GM23248 (cell line): ENCODE measurements at regions not wholly inside any gene's neighbourhood (a gene's known extent, or its start where the extent isn't known, plus 50 kb on each side); places are given as distances from the start of the nearest gene placed in this dataset.
"Not testable (repeated sequence)": the region's sequence is repeated elsewhere in the genome, so short reads cannot be mapped to it uniquely, and the experiment has no call there.

Source experiments
- EZH2 ChIP-seq: fragments of 200-600 bp; sonication (generic); IDR thresholded peaks from 2 replicates; pipeline ENCODE4 v1.6.1; 2018; ENCODE audit warnings: antibody characterized with exemption, mild to moderate bottlenecking; ENCODE audit not compliant: insufficient read depth, poor library complexity, severe bottlenecking
- EZH2phosphoT487 ChIP-seq: fragments of 200-600 bp; sonication (generic); IDR thresholded peaks from 2 replicates; pipeline ENCODE4 v1.6.1; 2018; ENCODE audit warnings: antibody characterized with exemption, moderate library complexity, mild to moderate bottlenecking, low read depth; ENCODE audit not compliant: insufficient read depth

DNA sequence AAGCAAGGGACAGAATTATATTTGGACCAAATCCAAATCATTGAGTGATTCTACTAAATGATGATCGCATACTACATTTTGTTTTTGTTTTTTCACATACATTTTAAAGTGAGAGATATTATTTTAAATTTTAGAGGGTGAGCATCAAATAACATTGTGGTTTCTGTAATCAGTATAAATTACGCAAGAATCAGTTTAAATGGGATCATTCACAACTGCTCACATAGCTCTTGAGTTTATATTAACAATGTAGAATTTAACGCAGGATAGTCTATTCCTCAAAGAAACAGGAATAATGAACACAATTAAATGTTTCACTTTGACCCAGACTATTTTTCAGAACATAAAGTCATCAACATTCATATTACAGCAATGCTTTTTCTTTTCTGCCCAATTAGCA, 51.2 kb upstream of the PDPR start:
- not testable (repeated sequence) for TF ChIP-seq EZH2, EZH2phosphoT487
